ENCODE measurements at regions not wholly inside any gene's neighbourhood (a gene's known extent, or its start where the extent isn't known, plus 50 kb on each side); places are given as distances from the start of the nearest gene placed in this dataset.
"Not testable (repeated sequence)": the region's sequence is repeated elsewhere in the genome, so short reads cannot be mapped to it uniquely, and the experiment has no call there.

DNA sequence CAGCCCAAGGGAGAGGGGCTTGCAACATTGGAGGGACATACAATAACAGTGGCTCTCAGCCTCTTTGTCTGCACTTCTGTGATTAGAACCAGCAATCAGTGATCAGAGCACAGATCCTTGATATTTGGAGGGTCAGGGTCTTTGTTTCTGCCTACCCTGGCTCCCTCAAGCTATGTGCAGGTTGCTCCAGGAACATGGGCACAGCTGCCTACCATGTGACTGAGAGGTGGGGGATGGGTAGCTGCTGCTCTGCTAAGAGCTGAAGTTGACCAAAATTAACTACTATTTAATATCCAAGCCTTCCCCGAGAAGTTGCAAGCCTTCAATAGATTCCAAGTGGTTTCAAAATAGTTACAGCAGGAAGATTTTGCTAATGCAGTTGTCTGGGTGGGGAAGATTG lies 202.6 kb downstream of the ZIC5 start:
- DNase-seq (ENCODE audit: low read depth), result no peak

DNA sequence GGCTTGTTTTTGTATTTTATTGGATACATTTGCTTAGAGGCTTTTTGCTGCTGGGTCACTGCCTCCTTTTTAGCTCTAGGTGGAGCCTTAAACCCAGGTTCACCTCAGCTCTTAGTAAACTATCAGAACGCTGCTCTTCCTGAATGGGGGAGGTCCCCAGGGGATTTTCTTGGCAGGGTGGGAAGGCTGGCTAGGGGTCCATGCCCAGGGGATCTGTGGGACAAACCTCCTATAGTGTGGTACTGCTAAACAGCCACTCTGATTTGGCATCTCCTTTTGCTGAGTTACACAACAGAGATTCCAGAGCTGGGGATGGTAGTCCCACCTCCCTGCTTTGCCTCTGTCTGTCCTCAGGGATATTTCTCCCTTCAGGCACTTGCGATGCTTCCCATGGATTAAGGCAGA lies 204.9 kb downstream of the ZIC5 start:
- DNase-seq (ENCODE audit: low read depth), result no peak

DNA sequence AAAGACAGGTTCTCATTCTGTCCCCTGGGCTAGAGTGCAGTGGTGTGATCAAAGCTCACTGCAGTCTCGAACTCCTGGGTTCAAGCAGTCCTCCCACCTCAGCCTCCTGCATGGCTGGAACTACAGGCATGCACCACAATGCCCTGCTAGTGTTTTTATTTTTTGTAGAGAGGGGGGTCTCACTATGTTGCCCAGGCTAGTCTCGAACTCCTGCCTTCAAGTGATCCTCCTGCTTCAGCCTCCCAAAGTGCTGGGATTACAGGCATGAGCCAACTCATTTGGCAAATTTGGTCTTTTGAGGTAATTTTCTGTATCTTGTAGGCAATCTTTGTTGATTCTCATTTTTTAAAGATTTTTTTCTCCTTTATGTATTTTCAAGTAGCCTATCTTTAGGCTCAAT lies 205.7 kb downstream of the ZIC5 start:
- no peak for DNase-seq (ENCODE audit: low read depth)

DNA sequence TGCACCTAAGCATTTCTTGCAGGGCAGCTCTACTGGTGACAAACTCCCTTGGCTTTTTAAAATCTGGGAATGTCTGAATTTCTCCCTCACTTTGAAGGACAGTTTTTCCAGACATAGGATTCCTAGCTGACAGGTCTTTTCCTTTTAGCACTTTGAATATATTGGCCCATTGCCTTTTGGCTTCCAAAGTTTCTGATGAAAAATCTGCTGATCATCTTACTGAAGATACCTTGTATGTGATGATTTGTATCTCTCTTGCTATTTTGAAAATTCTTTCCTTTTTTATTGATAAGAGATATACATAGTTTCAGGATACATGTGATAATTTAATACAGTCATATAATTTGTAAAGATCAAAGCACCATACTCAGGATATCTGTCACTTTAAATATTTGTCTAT lies 211.1 kb downstream of the ZIC5 start:
- no peak for DNase-seq (ENCODE audit: low read depth)

GRCh38 chr13:99759163-99759552 lies 212.4 kb downstream of the ZIC5 start:
- no peak for DNase-seq (ENCODE audit: low read depth)

DNA sequence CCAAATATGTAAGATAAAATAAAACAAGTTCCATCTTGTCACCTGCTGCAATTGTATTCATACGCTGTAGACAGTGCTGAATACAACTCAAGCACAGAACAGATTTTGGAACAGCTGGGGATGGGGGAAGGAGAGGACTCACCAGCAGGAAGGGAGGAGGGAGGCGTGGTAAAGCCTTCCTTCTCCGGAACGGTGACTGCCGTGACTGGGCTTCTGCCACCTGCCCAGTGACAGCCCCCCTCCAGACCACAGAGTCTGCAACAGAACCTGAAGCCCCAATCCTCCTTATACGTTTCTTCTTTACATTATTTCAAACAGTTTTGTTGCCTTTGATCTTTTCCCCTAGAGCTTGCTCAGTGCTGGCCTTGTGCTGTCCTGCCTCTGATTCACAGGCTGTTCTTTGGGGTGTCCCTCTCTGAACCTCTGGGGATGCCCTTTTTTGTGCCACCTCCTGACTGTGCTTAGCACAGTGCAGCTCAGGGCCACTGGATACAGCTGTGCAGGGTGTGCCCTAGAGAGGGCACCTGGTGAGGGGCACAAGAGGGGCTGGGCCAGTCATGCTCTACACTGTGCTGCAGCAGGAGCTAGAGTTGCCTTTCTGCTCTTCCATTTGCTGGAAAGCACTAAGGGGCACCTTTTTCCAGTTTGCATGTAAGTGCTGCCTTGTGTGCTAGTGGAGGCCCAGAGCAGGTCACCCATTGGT lies 213.0 kb downstream of the ZIC5 start:
- no peak for DNase-seq (ENCODE audit: low read depth)

GRCh38 chr13:99757756-99758459 lies 213.7 kb downstream of the ZIC5 start:
- DNase-seq (ENCODE audit: low read depth), result no peak

GRCh38 chr13:99756281-99756680 lies 215.3 kb downstream of the ZIC5 start:
- DNase-seq (ENCODE audit: low read depth), result no peak

DNA sequence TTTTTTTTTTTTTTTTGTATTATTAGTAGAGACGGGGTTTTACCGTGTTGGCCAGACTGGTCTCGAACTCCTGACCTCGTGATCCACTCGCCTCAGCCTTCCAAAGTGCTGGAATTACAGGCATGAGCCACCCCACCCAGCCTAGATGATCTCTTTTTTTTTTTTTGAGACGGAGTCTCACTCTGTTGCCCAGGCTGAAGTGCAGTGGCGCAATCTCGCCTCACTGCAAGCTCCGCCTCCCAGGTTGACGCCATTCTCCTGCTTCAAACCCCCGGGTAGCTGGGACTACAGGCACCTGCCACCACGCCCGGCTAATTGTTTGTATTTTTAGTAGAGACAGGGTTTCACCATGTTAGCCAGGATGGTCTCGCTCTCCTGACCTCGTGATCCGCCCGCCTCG lies 216.8 kb downstream of the ZIC5 start:
- DNase-seq (ENCODE audit: low read depth), result not testable (repeated sequence)

GRCh38 chr13:99752373-99752772 lies 219.2 kb downstream of the ZIC5 start:
- no peak for DNase-seq (ENCODE audit: low read depth)

- no peak for DNase-seq (ENCODE audit: low read depth)
These were observed 219.9 kb downstream of the ZIC5 start for GRCh38 chr13:99751517-99752199.

- DNase-seq (ENCODE audit: low read depth), result no peak
These were observed 220.6 kb downstream of the ZIC5 start for GRCh38 chr13:99750951-99751350.

GRCh38 chr13:99749271-99750019 lies 222.1 kb downstream of the ZIC5 start:
- no peak for DNase-seq (ENCODE audit: low read depth)

- no peak for DNase-seq (ENCODE audit: low read depth)
These were observed 224.2 kb downstream of the ZIC5 start for GRCh38 chr13:99747403-99747710.

GRCh38 chr13:99746637-99747402 lies 224.7 kb downstream of the ZIC5 start:
- no peak for DNase-seq (ENCODE audit: low read depth)

- no peak for DNase-seq (ENCODE audit: low read depth)
These were observed 228.5 kb downstream of the ZIC5 start for GRCh38 chr13:99743094-99743493.

GRCh38 chr13:99741960-99742359 lies 229.6 kb downstream of the ZIC5 start:
- no peak for DNase-seq (ENCODE audit: low read depth)

- DNase-seq (ENCODE audit: low read depth), result peak; percentile 1
These were observed 231.2 kb downstream of the ZIC5 start for GRCh38 chr13:99740251-99740979.

DNA sequence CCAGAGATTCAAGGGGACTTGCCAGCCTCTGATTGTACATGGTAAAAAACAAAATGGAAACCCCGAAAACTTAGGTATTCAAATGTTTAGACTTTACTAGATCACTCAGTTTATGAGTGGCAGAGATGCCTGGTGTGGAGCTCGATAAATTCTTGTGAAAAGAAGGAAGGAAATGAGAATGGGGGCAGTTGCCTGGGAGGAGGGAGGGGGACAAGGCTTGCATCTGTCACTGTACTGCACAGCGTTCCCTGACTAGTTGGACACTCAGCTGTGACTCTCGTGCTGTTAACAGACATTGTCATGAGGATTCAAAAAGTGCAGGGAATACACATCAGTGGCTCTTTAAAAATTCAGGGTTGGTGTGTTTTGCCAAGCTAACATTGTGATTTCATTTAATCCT lies 232.9 kb downstream of the ZIC5 start:
- DNase-seq (ENCODE audit: low read depth), result no peak

DNA sequence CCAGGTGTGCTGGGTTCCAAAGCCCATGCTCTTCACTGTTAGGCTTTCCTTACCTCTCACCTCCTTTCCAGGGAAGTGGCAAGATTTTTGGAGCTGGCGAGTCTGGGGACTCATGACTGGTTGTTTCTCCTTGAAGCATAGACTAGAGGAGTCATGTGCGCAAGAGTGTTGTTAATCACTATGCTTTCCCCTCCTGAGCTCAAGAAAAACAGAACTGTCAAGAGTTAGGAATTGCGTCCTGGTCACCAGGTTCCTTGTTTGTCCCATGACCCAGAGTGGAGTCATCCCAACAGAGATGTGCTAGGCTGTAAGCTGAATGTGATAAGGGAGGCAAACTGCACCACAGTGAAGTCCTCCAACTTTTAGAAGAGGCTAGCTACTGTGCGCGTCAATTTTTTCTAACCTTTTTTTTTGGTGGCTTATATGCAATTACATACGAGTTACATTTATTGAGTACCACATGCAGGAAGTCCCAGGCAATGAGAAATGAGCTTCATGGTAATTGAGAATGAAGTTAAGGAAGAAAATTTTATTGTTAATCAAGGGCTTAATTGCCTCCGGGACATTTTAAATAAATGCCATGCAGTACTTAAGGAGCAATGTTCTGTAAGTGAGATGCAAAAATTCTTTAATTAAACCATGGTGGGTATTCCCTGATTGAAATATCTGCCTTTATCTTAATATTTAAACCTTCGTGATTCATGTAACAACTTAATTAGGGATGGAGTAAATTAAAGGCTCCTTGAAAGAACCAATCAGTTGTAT lies 233.9 kb downstream of the ZIC5 start:
- DNase-seq (ENCODE audit: low read depth), result no peak

GRCh38 chr13:99736541-99736940 lies 235.0 kb downstream of the ZIC5 start:
- no peak for DNase-seq (ENCODE audit: low read depth)

All from HS-5 (cell line).